Posterior vena cava (tissue), 2 donors: ENCODE measurements at regions not wholly inside any gene's neighbourhood (a gene's known extent, or its start where the extent isn't known, plus 50 kb on each side); places are given as distances from the start of the nearest gene placed in this dataset.
A peak's percentile ranks its signal among the peaks of the same experiment; 100 is the strongest.
"Not testable (repeated sequence)": the region's sequence is repeated elsewhere in the genome, so short reads cannot be mapped to it uniquely, and the experiment has no call there.

Experiments
- DNase-seq: peaks from one replicate; pipeline ENCODE4 v3.0.0-alpha.2; 2020; ENCODE audit warnings: low spot score
- intact Hi-C, 2 donors: fragments of 100-400 bp; cut with DNase I; formaldehyde crosslinking; loops; one replicate each; pipeline versions ENCODE4 v1.14.1 to v1.14.2; 2022 to 2023
- donor health status: DM: yes; HTN: yes; CAD: no.
- donor health status: DM: yes; HTN: yes; CAD: no.

DNA sequence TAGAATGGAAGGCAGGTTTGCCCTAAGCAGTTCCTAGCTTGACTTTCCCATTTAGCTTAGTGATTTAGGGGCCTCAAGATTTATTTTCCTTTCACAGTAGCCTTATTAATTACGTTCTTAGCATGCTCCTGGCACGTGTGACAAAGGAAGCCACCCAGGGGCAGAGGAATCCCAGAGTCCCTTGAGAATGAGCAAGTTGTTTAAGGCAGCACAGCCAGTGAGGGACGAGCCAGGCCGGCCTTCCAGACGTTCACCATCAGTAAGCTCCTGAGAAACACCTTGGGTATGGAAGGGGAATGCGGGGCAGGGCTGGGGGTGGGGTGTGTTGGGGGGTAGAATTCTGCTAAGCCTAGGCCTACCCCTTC lies 76.3 kb downstream of the SOWAHC start:
- intact Hi-C loops, result no loop called here
- peak; percentile 62 for DNase-seq

DNA sequence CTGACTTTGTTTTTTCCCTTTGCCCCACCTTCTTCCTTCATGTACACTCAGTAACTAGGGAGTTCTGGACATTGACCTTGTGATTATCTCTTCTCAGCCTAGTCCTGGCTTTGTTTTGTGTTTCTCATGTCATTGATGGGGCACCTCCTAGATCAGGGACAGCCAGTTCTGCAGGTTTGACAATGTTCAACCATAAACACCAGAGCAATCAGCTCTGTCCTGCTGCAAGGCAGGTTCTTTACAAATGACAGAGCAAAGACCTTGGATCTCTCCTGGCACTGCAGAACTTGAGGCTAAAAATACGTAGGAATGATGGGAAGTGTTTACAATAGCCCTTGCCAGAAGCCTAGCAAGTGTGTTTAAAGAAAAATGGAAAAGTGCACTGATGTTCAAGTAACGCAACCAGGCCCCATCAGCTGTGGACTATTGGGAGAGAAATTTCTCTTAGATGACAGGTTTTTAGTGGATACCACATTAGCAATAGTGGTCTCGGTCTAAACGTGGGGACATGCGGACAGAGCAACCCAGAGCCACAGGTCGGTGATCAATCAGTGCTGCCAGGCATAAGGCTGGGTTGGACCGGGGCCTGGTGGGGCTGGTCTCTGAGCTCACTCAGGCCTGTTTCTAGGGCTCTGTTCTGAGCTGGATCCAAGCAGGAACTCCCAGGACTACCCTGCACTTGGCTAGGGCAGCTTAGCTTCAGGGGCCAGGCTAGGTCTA lies 76.8 kb downstream of the SOWAHC start:
- DNase-seq, result peak; percentile 78
- intact Hi-C loops, result no loop called here

DNA sequence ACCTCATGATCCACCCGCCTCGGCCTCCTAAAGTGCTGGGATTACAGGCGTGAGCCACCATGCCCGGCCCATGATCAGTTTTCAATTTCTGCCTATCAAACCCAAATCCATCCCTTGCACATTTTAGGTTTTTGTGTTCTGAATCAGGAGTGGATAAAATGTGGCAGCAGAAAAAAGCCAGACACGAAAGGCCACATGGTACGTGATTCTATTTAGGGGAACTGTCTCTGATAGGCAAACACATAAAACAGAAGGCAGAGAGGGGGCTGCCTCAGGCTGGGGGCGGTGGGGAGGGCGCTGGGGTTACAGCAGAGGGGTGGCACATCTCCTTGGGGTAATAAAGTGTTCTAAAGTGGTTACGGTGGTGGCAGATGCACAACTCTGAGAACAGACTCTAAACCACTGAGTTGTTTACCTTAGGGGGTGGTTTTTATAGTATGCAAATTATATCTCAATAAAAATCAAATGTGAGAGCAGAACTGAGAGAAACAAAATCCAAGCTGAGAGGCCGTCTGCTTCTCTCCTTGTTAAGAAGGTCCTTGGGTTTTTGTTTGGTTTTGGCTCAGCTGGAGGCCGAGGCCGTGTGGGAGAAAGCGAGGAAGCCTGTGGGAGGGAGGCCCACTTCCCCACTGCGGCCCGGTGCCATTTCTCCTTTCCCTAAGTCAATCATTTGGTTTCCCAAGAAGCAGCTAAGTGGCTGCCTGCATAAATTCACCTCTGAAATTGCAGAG lies 78.0 kb downstream of the SOWAHC start:
- DNase-seq, result peak; percentile 48
- intact Hi-C loops, result no loop called here

DNA sequence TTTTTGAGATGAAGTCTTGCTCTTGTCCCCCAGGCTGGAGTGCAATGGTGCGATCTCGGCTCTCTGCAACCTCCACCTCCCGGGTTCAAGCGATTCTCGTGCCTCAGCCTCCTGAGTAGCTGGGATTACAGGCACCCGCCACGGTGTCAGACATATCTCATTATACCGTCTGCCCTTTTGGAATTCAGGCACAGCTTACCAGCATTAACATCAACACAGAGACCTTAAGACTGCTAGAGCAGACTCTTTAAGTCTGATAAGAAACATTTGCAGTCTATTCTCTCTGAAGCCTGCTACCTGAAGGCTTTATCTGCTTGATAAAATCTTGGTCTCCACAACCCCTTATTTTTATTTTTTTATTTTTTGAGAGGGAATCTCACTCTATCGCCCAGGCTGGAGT lies 78.7 kb downstream of the SOWAHC start:
- DNase-seq, intact Hi-C loops: not testable (repeated sequence)

DNA sequence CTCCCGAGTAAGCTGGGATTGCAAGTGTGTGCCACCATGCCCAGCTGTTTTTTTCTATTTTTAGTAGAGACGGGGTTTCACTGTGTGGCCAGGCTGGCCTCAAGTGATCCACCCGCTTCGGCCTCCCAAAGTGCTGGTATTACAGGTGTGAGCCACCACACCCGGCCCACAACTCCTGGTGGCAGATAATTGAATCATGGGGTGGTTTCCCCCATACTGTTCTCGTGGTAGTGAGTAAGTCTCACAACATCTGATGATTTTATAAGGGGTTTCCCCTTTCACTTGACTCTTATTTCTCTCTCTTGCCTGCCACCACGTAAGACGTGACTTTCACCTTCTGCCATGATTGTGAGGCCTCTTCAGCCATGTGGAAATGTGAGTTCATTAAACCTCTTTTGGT lies 79.1 kb downstream of the SOWAHC start:
- intact Hi-C loops, result not testable (repeated sequence)
- DNase-seq, result peak; percentile 34

DNA sequence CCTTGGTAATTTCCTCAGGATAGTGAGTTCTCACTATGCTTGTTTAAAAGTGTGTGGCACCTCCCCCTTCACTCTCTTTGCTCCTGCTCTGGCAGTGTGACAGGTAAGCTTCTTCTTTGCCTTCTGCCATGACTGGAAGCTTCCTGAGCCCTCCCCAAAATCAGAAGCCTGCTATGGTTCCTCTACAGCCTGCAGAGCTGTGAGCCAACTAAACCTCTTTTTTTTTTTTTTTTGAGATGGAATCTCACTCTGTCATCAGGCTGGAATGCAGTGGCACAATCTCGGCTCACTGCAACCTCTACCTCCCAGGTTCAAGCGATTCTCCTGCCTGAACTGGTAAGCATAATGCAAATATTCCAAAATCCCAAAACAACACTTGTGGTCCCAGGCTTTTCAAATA lies 80.0 kb downstream of the SOWAHC start:
- intact Hi-C loops, result no loop called here
- DNase-seq, result peak; percentile 30

DNA sequence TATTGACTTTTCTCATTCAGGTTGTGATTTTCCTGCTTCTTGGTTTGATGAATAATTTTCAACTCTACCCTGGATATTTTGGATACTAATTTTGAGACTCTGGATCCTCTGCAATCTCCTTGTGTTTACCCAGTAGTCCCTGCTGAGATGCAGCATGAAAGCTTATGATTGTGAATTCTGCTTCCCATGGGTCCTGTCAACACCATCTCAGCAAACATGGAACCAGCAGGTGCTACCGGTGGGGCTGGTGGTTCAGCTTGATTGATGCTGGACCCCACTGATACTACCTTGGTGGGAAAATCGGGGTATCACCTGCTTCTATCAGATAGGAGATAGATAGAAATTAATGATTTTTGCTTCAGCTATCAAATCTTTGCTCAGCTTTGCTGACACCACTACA lies 81.1 kb downstream of the SOWAHC start:
- DNase-seq, result peak; percentile 17
- intact Hi-C loops, result no loop called here

DNA sequence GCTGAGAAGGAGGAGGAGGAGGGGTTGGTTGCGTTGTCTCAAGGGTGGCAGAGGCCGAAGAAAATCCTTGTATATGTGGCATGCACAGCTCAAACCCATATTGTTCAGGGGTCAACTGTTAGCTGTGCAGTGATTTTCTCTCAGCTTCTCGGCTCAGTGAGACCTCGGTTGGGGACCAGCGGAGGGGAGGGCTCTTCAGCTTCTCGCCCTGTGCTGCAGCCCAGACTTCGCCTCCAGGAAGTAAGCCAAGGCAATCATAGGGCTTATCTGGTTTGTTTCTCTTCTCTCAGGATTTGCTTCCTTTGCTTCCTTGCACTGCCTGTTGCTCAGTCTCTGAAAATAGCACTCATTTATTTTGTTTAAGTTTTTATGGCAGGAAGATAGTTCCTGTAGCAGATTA lies 85.5 kb downstream of the SOWAHC start:
- DNase-seq, result peak; percentile 29
- intact Hi-C loops, result loop anchor here in 1 of 2 donors (5.0 kb wide), 1 partner anchor 667 kb away; no protein-coding TSS in a partner anchor

DNA sequence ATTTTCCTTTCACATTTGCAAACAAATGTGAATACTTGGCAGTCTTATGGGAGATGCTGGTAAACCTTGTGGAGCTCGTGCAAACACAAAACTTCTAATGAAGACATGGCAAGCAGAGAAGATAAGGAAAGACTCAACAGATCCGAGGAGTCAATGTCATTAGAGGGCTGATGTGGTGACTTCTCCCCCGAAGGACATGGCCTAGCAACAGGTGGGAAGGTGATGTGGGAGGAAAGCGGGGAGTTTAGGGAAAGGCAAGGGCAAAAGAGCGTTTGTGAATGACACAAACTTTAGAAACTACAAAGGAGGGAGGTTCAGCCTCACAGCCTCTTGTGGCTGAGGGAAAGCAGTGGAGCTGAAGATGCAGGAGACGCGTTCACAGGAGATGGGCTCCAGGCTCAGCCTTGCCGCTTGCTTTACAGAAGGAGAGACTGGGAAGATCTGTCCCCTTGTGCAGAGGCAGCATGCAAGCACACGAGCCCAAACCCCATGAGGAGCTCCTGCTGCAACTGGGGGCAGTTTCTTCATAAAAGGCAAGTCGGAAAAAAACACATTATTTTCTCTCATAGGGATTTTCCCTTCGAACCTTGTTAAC lies 86.6 kb downstream of the SOWAHC start:
- intact Hi-C loops, result loop anchor here in 1 of 2 donors (1.0 to 5.0 kb wide), 2 partner anchors 19 to 668 kb away; no protein-coding TSS in a partner anchor
- DNase-seq, result peak; percentile 18

DNA sequence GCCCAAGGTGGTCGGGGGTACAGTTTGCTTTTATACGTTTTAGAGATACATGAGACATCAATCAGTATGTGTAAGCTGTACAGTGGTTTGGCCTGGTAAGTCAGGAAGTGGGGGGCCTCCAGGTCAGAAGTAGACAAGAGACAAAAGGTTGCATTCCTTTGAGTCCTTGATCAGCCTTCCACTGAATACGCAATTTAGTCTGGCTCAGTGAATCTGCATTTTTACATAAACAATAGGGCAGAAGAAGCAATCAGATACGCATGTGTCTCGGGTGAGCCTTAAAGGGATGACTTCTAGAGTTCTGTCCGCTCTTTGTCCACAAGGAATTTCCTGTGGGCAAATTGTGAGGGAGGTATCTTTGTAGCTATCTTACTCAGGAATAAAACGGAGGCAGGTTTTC lies 87.2 kb downstream of the SOWAHC start:
- DNase-seq, result peak; percentile 22
- intact Hi-C loops, result loop anchor here in 1 of 2 donors (1.0 to 5.0 kb wide), 2 partner anchors 18 to 669 kb away; no protein-coding TSS in a partner anchor

DNA sequence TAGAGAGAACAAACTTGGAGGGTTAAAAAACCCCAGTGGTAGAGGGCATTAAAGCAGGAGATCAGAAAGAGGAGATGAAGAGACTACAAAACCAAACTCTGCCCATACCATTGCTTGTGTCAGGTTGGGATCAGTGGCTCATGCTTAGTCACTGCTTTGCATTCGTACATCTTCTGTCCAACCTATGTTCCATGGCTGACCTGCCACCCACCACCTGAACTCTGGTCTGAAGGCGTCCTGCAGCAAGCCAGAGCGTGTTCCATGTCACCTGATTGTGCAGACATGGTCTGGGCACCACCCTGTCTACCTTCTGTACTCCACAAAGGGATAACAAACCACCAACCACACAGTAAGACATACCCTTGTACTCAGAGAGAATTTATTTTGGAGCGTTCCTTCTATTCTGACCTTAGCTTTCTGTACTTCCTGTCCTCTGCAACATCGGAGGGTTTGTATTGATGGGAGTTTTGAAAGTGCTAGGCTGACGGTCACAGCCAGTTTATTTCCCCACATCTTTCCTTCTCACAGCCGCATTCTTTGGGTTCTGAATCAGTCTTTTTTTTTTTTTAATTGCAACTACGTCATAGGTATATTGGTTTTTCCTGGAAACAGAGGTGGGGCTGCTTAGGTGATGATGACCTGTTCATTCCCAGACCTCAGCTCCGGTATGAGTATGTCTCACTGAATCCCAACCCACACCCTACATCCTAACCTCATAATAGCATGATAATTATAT lies 88.3 kb downstream of the SOWAHC start:
- peak; percentile 22 for DNase-seq
- intact Hi-C loops, result loop anchor here in 1 of 2 donors (5.0 kb wide), 1 partner anchor 670 kb away; no protein-coding TSS in a partner anchor

DNA sequence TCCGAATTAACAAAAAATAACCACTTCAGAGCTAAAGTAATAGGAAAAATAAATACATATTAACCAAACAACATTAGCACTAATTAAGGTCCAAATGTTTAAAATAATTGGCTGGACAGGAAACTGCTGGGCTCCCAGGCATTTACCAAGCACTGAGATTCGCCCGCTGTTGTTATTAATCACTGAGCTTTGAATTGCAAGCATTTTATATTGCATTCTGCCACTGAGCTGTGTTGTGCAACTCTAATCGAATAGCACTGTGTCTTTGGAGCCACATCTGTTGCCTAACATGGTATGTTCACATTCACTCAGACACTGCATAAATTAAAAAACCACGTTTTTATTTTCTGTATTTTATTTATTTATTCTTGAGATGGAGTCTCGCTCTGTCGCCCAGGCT lies 88.9 kb downstream of the SOWAHC start:
- intact Hi-C loops, result loop anchor here in 1 of 2 donors (5.0 kb wide), 1 partner anchor 671 kb away; no protein-coding TSS in a partner anchor
- DNase-seq, result peak; percentile 1

DNA sequence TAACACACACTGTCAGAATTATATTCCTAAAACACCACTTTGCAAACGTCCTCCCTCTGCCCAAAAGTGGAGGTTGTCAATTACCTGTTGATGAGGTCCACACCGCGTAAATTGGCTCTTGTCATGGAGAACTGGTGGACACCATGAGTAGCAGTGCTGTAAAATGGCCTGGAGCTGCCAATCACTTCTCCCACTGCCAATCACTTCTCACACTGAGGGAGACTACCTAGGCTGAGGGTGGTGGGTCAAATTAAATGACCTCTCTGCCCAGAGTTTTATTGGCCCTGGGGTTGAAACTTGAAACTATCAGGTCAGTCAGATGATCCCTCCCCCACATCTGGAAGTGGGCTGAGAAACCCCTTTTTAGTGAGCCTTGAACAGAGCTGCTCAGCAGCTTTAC lies 89.6 kb downstream of the SOWAHC start:
- no peak for DNase-seq
- intact Hi-C loops, result loop anchor here in 1 of 2 donors (5.0 kb wide), 1 partner anchor 671 kb away; no protein-coding TSS in a partner anchor

DNA sequence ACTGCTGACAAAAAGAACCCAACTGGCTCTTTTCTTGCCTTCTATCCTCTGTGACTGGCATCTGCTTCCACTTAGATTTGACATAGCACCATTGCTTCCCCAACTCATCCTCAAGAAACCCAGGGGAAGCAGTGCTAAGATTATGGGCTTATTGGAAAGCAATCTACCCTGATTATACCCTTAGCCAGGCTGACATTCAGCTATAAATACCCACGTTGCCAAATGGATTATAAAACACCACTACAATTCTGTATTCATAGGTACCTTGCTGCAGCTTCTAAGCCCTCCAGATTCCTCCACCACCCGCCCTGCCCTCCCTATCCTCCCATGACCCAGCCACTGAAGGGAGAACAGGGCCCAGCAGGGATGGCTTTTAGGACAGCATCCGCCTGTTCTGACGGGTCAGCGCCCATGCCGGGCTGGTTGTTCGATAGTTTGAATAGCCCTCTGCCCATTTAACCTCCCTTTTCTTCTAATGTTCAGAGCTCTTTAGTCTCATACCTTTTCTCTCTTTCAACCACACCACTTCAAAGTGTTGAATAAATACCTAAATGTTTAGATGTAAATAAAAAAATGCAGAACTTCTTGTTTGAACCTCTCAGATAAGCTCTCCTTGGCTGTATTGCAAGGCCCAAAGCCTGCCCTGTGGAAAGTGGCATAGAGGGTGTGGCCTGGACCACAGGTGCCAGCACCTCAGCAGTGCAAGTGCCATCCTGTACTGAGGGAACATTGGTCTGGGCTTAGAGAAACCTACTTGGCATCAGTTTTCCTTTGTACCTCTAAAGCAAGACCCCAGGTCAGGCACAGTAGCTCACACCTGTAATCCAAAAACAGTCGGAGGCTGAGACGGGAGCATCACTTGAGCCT lies 86.6 kb upstream of the RGPD5 start:
- intact Hi-C loops, result no loop called here
- DNase-seq, result peak; percentile 44

DNA sequence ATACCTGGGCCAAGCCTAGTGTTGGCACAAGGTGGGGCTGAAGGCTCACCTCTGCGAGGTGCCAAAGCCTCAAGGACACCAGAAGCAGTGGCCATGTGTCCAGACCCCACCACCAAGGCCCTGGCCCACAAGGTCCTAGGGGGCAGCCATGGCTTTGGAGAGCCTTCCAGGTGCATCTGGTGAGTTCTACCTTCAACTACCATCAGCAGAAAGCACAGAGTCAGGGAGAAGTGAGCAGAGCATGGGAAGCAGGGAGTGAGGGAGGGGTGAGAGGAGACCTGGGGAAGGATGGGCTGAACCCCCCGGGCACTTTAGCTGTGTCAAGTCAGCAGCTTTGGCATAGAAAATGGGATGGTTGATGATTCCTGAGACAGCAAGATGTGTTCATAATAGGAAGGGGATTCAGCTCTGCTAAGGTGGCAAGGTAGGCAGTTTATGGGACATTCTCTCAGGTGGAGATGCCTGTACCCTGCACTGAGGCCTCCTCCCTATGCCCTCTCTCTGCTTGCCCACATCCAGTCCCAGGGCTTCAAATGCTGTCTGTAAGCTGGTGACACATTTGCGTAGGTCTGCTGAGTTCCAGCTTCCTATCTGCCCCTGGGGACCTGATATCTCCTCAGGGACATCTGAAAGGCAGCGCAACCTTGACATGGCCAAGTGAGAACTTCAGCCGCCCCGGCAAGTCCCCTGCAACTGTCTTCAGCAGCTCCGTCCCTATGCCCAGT lies 83.4 kb upstream of the RGPD5 start:
- intact Hi-C loops, result loop anchor here (5.0 to 10.0 kb wide), 2 partner anchors 163 to 166 kb away; no protein-coding TSS in a partner anchor
- peak; percentile 36 for DNase-seq

DNA sequence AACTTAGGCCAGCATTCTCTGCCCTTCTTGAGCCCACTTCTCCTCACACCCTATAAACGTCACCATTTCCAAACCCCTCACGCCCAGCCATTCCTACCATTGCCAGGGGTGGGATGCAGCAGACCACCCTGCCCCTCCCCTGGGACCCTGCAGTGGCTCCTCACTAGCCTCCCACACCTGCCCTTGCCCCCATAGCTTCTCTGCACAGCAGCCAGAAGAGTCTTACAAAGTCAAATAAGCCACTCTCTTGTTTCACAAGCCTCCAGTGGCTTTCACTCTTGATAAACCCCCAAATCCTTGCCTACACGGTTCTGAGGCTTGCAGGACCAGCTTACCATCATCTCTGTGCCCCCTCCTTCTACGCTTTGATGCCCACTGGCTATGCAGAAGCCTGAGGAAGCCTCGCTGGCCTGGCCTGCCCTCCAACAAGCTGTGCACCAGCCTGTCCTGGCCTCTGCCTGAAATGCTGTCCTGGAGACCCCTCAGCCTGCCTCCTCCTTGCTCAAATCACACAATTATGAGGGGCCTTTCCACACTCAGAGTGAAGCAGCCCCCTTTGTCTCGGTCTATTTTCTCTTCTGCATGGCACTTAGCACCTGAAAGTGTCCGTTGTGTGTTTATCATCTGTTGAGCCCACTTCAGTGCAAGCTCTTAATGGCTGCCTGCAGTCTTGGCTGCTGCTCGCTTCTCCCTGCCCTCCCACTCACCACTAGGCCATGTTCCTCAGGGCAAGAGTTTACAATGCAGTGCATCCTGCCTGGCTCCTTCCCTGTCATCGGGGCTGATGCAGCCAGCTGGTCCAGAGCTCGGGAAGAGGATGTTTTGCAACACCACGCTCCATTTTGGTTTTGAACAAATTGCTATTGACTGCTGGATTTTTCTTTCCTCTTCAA lies 82.6 kb upstream of the RGPD5 start:
- intact Hi-C loops, result loop anchor here (5.0 to 10.0 kb wide), 2 partner anchors 164 to 167 kb away; no protein-coding TSS in a partner anchor
- peak; percentile 54 for DNase-seq

DNA sequence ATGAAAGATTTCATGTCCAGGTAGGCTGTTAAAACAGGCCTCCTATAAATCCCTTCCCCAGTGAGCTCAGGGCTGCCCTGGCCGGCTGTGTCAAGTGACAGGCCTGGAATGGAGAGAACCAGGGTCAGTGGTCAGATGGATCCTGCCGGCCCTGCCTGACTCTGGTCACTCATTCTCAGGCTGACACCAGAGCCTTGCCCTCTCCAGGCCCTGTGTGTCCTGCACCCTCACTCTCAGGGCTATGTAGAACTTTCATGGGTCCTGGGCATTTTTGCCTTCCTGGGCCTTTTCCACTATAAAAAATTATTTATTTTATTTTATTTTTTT lies 82.0 kb upstream of the RGPD5 start:
- DNase-seq, result peak; percentile 57
- intact Hi-C loops, result loop anchor here (5.0 to 10.0 kb wide), 2 partner anchors 165 to 167 kb away; no protein-coding TSS in a partner anchor
